Loucy (cell line): ENCODE measurements at regions not wholly inside any gene's neighbourhood (a gene's known extent, or its start where the extent isn't known, plus 50 kb on each side); places are given as distances from the start of the nearest gene placed in this dataset.

Source experiments
- EZH2phosphoT487 ChIP-seq: fragments of 200-600 bp; IDR thresholded peaks from 2 replicates; pipeline ENCODE4 v1.6.1; 2018; ENCODE audit warnings: antibody characterized with exemption, mild to moderate bottlenecking, moderate library complexity, borderline replicate concordance
- TF ChIP-seq, protein P1 (sequence below): fragments of 200-600 bp; sonication (generic); conservative IDR thresholded peaks from 2 replicates; pipeline ENCODE4 v1.5.1; 2014; ENCODE audit warnings: mild to moderate bottlenecking, antibody characterized with exemption, low read length

- TF ChIP-seq, protein P1, sequence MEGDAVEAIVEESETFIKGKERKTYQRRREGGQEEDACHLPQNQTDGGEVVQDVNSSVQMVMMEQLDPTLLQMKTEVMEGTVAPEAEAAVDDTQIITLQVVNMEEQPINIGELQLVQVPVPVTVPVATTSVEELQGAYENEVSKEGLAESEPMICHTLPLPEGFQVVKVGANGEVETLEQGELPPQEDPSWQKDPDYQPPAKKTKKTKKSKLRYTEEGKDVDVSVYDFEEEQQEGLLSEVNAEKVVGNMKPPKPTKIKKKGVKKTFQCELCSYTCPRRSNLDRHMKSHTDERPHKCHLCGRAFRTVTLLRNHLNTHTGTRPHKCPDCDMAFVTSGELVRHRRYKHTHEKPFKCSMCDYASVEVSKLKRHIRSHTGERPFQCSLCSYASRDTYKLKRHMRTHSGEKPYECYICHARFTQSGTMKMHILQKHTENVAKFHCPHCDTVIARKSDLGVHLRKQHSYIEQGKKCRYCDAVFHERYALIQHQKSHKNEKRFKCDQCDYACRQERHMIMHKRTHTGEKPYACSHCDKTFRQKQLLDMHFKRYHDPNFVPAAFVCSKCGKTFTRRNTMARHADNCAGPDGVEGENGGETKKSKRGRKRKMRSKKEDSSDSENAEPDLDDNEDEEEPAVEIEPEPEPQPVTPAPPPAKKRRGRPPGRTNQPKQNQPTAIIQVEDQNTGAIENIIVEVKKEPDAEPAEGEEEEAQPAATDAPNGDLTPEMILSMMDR, result no peak
- TF ChIP-seq EZH2phosphoT487, result no peak
Measured at GRCh38 chr9:87193925-87194868, 246.9 kb upstream of the GAS1 start.
